Endothelial cell of umbilical vein (primary cell): ENCODE measurements at regions not wholly inside any gene's neighbourhood (a gene's known extent, or its start where the extent isn't known, plus 50 kb on each side); places are given as distances from the start of the nearest gene placed in this dataset.

ENCODE experiments used
- CTCF ChIP-seq, 2 donors: IDR thresholded peaks; 1 replicate in 1 of 2; 2 replicates in 1 of 2; pipeline ENCODE4 v1.5.1; 2011; ENCODE audit warnings: low read length in 2 of 2, mild to moderate bottlenecking in 2 of 2, moderate library complexity in 2 of 2, control low read depth in 1 of 2, inconsistent platforms in 1 of 2, low read depth in 1 of 2; ENCODE audit not compliant: insufficient read depth in 1 of 2; ENCODE audit errors: extremely low read depth in 1 of 2
- EZH2 ChIP-seq: IDR thresholded peaks from 2 replicates; pipeline ENCODE4 v1.6.1; 2012; ENCODE audit warnings: borderline replicate concordance, low read depth, mild to moderate bottlenecking, moderate library complexity, low read length, inconsistent platforms; ENCODE audit not compliant: severe bottlenecking
- JUN ChIP-seq: IDR thresholded peaks from 2 replicates; pipeline ENCODE4 v1.6.1; 2011; ENCODE audit warnings: borderline replicate concordance, low read depth; ENCODE audit not compliant: insufficient read length, insufficient read depth
- POLR2A ChIP-seq: IDR thresholded peaks from 2 replicates; pipeline ENCODE4 v1.6.1; 2012; ENCODE audit warnings: low read depth, mild to moderate bottlenecking, control low read depth, low read length
- TF ChIP-seq, protein P1 (sequence below): IDR thresholded peaks from 2 replicates; pipeline ENCODE4 v1.6.1; 2011; ENCODE audit not compliant: insufficient read depth, insufficient read length

- TF ChIP-seq CTCF (IDR thresholded peaks at IDR 0.05; ENCODE audit: extremely low read depth in 1 of 2, insufficient read depth in 1 of 2, low read depth in 1 of 2, low read length in 2 of 2) (no peak), POLR2A (no peak), JUN (no peak), EZH2 (no peak)
- TF ChIP-seq, protein P1, sequence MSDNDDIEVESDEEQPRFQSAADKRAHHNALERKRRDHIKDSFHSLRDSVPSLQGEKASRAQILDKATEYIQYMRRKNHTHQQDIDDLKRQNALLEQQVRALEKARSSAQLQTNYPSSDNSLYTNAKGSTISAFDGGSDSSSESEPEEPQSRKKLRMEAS, result no peak
These were observed 178.8 kb upstream of the DDHD1 start for GRCh38 chr14:53331921-53332320.
